Bronchial epithelial cell (primary cell): ENCODE measurements at regions not wholly inside any gene's neighbourhood (a gene's known extent, or its start where the extent isn't known, plus 50 kb on each side); places are given as distances from the start of the nearest gene placed in this dataset.

ENCODE experiments used
- DNase-seq: peaks from one replicate; pipeline ENCODE4 v3.0.0-alpha.2; 2010; ENCODE audit warnings: low read depth
- FAIRE-seq: peaks from 2 replicates; lab custom pipeline; 2011; peaks lifted over from hg19 to GRCh38; lab: Jason Lieb, UNC
- H3K27me3 ChIP-seq: 2 replicates; pipeline ENCODE4 v1.5.1; 2011; ENCODE audit warnings: low read length; ENCODE audit not compliant: control insufficient read depth, insufficient read depth
- H3K36me3 ChIP-seq: 2 replicates; pipeline ENCODE4 v1.5.1; 2011; ENCODE audit warnings: low read length; ENCODE audit not compliant: control insufficient read depth, insufficient read depth
- H3K4me3 ChIP-seq: 2 replicates; pipeline ENCODE4 v1.5.1; 2011; ENCODE audit warnings: mild to moderate bottlenecking, low read depth, low read length, control low read depth
- CTCF ChIP-seq: IDR thresholded peaks from 2 replicates; pipeline ENCODE4 v1.5.1; 2011; ENCODE audit warnings: mild to moderate bottlenecking, moderate library complexity, low read length, control low read depth, inconsistent platforms; ENCODE audit not compliant: insufficient read depth, severe bottlenecking

DNA sequence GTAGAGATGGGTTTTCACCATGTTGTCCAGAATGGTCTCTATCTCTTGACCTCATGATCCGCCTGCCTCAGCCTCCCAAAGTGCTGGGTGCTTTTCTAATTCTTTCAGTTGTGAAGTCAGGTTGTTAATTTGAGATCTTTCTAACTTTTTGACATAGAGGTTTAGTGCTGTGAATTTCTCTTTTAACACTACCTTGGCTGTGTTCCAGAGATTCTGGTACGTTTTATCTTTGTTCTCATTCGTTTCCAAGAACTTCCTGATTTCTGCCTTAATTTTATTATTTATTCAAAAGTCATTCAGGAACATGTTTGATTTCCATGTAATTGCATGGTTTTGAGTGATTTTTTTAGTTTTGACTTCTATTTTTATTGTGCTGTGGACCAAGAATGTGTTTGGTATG, 63.5 kb upstream of the CCDC54 start:
- Histone ChIP-seq H3K27me3 (no peaks in the 10 kb centered on the region), H3K4me3 (no peak overlapping the region), H3K36me3 (no peaks in the 10 kb centered on the region)
- DNase-seq (no peak), FAIRE-seq (no peak)
- no peak for TF ChIP-seq CTCF

GRCh38 chr3:107315141-107315540, 62.1 kb upstream of the CCDC54 start:
- DNase-seq (peak; percentile 8), FAIRE-seq (no peak)
- TF ChIP-seq CTCF: no peak
- Histone ChIP-seq H3K36me3 (no peaks in the 10 kb centered on the region), H3K27me3 (no peaks in the 10 kb centered on the region), H3K4me3 (no peak overlapping the region)

DNA sequence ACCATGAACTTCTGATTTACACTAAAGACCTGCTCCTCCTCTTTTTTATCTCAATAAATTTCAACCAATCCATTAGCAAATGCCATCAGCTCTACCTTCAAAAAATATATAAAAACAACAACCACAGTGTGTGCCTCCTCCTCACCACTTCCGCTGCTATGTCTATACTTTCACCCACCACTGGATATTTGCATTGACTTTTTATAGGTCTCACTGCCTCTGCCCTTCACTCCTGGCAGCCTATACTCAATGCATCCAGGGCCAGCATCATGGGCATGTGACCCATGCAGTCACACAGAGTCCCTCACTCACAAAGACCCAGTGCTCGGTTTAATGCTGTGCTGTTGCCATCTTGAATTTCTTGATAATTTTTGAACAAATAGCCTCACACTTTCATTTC, 53.5 kb upstream of the CCDC54 start:
- no peak for TF ChIP-seq CTCF
- FAIRE-seq (no peak), DNase-seq (no peak)
- Histone ChIP-seq H3K36me3 (no peaks in the 10 kb centered on the region), H3K4me3 (no peak overlapping the region), H3K27me3 (peaks cover 3% of the 10 kb centered on the region)

- no peak for FAIRE-seq
Observed at GRCh38 chr3:107325446-107325845, 51.8 kb upstream of the CCDC54 start.

More at GRCh38 chr3:107325446-107325845, 51.8 kb upstream of the CCDC54 start:
- Histone ChIP-seq H3K4me3 (no peak overlapping the region), H3K27me3 (peaks cover 3% of the 10 kb centered on the region), H3K36me3 (no peaks in the 10 kb centered on the region)
- no peak for DNase-seq
- TF ChIP-seq CTCF: no peak
